Esophagus (tissue), 2 donors: ENCODE measurements at regions not wholly inside any gene's neighbourhood (a gene's known extent, or its start where the extent isn't known, plus 50 kb on each side); places are given as distances from the start of the nearest gene placed in this dataset.
"Not testable (repeated sequence)": the region's sequence is repeated elsewhere in the genome, so short reads cannot be mapped to it uniquely, and the experiment has no call there.

ENCODE experiments used
- H3K27ac ChIP-seq, 2 donors: one replicate each; pipeline ENCODE4 v1.5.1; 2013; ENCODE audit warnings: low read depth in 2 of 2, mild to moderate bottlenecking in 2 of 2, inconsistent platforms in 1 of 2, low read length in 1 of 2, moderate library complexity in 1 of 2
- H3K27me3 ChIP-seq, 2 donors: one replicate each; pipeline ENCODE4 v1.6.1; 2013; ENCODE audit warnings: low read length in 2 of 2, control low read depth in 1 of 2, mild to moderate bottlenecking in 1 of 2; ENCODE audit not compliant: insufficient read depth in 2 of 2, control insufficient read depth in 1 of 2
- H3K36me3 ChIP-seq, 2 donors: one replicate each; pipeline ENCODE4 v1.6.1; 2013; ENCODE audit warnings: low read length in 1 of 2; ENCODE audit not compliant: control insufficient read depth in 2 of 2, insufficient read depth in 2 of 2
- H3K4me1 ChIP-seq, 2 donors: one replicate each; pipeline ENCODE4 v1.6.1; 2013; ENCODE audit warnings: low read length in 1 of 2; ENCODE audit not compliant: control insufficient read depth in 2 of 2, insufficient read depth in 2 of 2
- H3K4me3 ChIP-seq, 2 donors: one replicate each; pipeline ENCODE4 v1.5.1; 2013; ENCODE audit warnings: low read length in 2 of 2, mild to moderate bottlenecking in 2 of 2, low read depth in 1 of 2, moderate library complexity in 1 of 2
- H3K9me3 ChIP-seq, 2 donors: one replicate each; pipeline ENCODE4 v1.6.1; 2013; ENCODE audit warnings: mild to moderate bottlenecking in 2 of 2, low read depth in 1 of 2, low read length in 1 of 2, moderate library complexity in 1 of 2; ENCODE audit not compliant: control insufficient read depth in 2 of 2, insufficient read depth in 1 of 2
- WGBS, 2 donors: extraction: QIAGEN DNeasy Blood & Tissue Kit; methylation state at CpG; one replicate each; pipeline ENCODE4 v1.1.7; 2013; 5-methylcytosine and 5-hydroxymethylcytosine counted together
- donor health status: healthy with polysubstance abuse.
- donor health status: Bipolar disorder and iron deficiency.

DNA sequence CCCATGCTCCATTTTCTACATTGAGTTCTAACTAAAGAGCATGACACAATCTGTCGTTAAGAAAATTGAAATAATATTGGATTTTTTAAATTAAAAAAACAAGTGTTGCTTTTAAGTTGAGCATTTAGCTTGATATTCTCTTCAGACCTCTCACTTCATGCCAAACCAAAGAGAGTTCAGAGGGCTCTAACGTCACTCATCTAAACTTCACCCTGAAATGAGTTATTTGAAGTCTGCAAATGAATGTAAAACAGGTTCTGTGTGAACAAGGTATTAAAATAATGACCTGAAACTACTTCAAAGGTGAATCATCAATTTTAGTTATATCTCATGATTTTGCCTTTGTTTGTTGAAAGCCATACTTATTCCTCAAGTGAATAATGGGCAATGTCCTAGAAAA is 61.8 kb downstream of the MRPL57 start:
- H3K9me3 ChIP-seq, result peaks cover 0 to 4% of the 10 kb centered on the region in 2 donors
- no peaks in the 10 kb centered on the region for H3K27me3 ChIP-seq
- 31 to 40% methylated on average over 2 of the region's 2 CpGs for WGBS, 2 donors
- H3K27ac ChIP-seq, result no peak overlapping the region
- no peaks in the 10 kb centered on the region for H3K4me1 ChIP-seq
- no peaks in the 10 kb centered on the region for H3K36me3 ChIP-seq
- H3K4me3 ChIP-seq, result no peak overlapping the region

DNA sequence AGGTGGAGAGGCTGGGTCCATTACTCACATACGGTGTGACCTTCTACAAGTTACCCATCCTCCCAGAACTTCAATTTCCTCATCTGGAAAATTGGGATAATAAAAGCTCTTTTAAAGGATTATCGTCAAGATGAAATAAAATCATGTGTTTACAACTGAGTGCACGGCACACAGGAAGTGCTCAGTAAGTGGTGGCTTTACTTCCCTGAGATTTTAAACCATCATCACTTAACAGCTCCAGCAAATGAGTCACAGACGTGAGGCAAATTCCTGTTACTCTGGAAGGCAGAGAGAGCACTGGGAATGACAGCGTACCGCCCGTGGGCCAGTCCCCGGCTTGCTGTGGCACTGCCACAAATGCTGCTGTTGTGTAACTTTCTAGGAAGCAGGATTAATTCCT is 64.1 kb downstream of the MRPL57 start:
- 49 to 50% methylated on average over 8 of the region's 8 CpGs for WGBS, 2 donors
- Histone ChIP-seq H3K4me1 (no peaks in the 10 kb centered on the region), H3K4me3 (no peak overlapping the region), H3K36me3 (no peaks in the 10 kb centered on the region), H3K27ac (no peak overlapping the region), H3K27me3 (no peaks in the 10 kb centered on the region), H3K9me3 (peaks cover 0 to 4% of the 10 kb centered on the region in 2 donors)

DNA sequence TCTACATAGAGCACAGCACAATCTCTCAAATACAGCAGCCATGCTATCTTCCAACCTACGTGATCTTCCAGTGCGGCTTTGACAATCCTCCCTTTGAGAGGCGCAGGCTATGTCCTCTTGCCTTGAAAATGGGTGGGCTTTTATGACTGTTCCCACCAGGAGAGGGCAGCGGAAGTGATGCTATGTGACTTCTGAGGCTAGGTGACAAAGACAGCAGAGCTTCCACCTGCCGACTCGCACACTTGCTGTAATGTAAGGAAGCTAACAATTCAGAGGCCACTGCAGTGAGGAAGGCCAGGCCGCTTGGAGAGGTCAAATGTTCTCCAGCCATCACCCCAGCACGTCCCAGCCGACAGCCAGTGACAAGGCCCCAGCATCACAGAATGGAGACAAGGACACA is 65.8 kb downstream of the MRPL57 start:
- no peaks in the 10 kb centered on the region for H3K36me3 ChIP-seq
- WGBS, 2 donors, result 81 to 88% methylated on average over 9 of the region's 9 CpGs

DNA sequence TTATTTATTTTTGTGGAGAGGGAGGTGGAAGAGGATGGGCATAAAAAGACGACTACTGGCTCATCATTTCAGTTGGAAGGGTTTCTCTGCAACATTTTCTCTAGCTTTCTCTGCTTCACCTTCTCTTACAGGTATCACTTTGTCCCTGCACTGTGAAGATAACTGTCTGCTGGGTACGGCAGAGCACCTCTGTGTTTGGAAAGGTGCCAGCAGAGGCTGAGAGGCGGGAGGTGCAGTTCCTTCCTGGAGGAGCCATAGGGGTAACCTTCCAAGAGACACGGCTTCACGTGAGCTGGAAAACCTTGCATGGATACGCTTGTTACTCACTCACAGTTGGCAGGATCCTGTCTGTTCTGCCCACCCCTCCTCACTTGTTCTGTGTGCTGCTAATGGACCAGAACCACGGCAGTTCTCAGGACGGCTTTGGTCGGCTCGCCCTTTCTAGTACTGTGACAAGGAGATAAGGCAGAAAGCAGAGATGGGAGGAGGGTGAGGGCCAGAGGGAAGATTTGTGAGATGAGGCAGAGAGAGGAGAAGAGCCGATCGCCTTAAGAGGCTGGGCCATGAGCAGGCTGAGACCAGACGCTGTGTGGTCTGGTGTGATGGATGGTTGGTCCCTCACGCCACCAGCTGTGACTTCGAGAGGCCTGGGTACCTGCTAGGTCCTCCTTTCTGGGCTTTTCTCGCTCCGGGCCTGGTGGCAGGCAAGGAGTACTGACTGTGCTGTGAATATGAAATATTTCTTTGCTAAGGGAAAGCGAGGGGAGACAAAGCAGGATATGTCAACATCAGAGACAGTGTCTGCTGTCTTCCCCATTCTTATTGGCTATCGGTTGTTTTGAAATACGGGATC is 66.8 kb downstream of the MRPL57 start:
- Histone ChIP-seq H3K27me3 (no peaks in the 10 kb centered on the region), H3K9me3 (no peaks in the 10 kb centered on the region), H3K4me1 (no peaks in the 10 kb centered on the region), H3K27ac (no peak overlapping the region), H3K36me3 (no peaks in the 10 kb centered on the region), H3K4me3 (no peak overlapping the region)
- WGBS, 2 donors, result 34 to 44% methylated on average over 20 of the region's 20 CpGs

More for the DNA sequence above, 65.8 kb downstream of the MRPL57 start:
- Histone ChIP-seq H3K9me3 (peaks cover 0 to 4% of the 10 kb centered on the region in 2 donors), H3K4me3 (no peak overlapping the region), H3K27ac (no peak overlapping the region), H3K4me1 (no peaks in the 10 kb centered on the region), H3K27me3 (no peaks in the 10 kb centered on the region)

DNA sequence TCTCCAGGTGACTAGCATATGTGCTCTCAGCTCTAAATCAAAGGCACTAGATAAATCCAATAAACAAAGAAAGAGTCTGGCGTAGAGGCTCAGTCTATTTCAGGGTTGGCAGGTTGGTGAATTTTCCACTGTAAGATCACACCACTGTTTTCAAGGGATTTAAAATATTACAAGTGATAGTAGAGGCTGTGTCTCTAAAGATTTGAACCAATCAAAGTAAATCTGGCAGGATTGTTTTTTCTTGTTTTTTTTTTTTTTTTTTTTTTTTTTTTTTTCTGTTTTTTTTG is 67.4 kb downstream of the MRPL57 start:
- H3K36me3 ChIP-seq, H3K4me3 ChIP-seq, H3K27ac ChIP-seq, H3K9me3 ChIP-seq, H3K27me3 ChIP-seq, H3K4me1 ChIP-seq: not testable (repeated sequence)
- WGBS, 2 donors, result 61 to 73% methylated on average over 1 of the region's 1 CpG

DNA sequence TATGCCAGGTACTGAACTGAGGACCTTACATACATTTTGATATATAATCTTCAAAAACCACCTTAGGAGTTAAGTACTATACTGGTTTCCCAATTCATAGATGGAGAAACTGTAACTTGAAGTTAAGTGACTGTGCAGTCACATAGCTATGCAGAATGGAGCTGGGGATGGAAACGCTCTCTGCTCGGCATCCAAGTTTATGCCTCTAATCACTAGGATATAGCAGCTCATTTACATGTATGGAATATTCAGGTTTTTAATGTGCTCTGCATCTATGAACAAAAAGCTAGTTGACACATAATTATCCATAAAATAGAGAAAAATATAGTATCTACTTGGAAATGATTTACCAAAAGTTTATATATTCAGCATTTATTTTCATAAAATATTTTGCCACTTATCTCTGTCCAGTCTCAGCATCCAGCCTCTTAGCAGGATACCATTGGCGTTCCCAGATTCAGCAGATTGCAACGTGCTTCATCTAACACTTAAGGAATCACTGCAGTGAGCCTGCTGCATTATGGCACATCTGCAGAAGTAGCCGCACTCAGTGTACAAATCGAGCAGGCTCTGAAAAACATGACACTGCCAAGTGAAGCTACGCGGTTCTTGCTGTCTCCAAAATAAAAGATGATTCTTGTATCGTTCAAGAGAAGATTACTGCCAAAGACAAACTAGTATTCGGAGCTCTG is 70.4 kb downstream of the MRPL57 start:
- Histone ChIP-seq H3K27ac (no peak overlapping the region), H3K4me1 (no peaks in the 10 kb centered on the region), H3K36me3 (no peaks in the 10 kb centered on the region), H3K9me3 (no peaks in the 10 kb centered on the region), H3K4me3 (no peak overlapping the region), H3K27me3 (no peaks in the 10 kb centered on the region)
- 82 to 85% methylated on average over 10 of the region's 10 CpGs for WGBS, 2 donors

DNA sequence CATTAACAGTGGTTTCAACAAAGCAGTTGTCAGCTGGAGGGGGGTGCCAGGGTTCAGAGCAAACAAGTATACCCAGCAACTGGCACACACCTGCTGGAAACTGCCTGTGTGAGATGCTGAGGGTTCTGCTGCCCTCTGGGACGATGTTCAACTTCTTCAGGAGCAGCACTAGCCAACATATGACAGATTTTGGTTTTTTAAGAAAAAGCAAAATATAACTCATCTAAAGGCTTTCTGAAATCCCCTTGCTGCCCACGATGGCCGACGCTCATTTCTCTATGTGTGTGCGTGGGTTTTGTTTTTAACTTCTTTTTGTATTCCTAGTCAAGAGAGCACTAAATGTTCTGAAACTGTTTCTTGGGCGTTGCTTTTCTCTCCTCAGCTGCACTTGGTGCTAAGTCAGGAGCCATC is 79.9 kb downstream of the MRPL57 start:
- Histone ChIP-seq H3K27me3 (no peaks in the 10 kb centered on the region), H3K27ac (no peak overlapping the region)
- 52 to 58% methylated on average over 6 of the region's 6 CpGs for WGBS, 2 donors

DNA sequence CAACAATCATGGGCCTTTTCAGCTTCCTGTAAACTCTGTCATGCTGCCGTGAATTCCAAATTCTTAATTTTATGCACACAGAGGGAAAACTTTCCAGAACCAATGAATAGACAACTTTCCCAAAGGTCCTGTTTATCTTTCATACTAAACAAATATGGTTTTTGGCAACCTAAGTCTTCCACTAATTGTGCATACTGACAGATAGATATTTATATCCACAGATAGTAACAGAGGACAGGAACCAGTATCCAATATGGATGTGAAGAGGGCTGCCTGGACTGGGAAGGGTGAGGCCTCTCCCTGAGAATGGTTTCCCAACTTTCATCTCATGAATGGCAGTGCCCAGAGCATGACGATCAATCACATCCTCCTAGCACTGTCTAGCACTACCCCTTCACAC is 80.4 kb downstream of the MRPL57 start:
- H3K4me1 ChIP-seq, result peaks cover 0 to 2% of the 10 kb centered on the region in 2 donors
- H3K9me3 ChIP-seq, result no peaks in the 10 kb centered on the region
- H3K27me3 ChIP-seq, result no peaks in the 10 kb centered on the region
- H3K27ac ChIP-seq, result no peak overlapping the region
- no peaks in the 10 kb centered on the region for H3K36me3 ChIP-seq
- no peak overlapping the region for H3K4me3 ChIP-seq
- WGBS, 2 donors, result 70 to 73% methylated on average over 2 of the region's 2 CpGs

More for the DNA sequence above, 79.9 kb downstream of the MRPL57 start:
- no peak overlapping the region for H3K4me3 ChIP-seq
- H3K9me3 ChIP-seq, result no peaks in the 10 kb centered on the region
- peaks cover 0 to 2% of the 10 kb centered on the region in 2 donors for H3K4me1 ChIP-seq
- H3K36me3 ChIP-seq, result no peaks in the 10 kb centered on the region

DNA sequence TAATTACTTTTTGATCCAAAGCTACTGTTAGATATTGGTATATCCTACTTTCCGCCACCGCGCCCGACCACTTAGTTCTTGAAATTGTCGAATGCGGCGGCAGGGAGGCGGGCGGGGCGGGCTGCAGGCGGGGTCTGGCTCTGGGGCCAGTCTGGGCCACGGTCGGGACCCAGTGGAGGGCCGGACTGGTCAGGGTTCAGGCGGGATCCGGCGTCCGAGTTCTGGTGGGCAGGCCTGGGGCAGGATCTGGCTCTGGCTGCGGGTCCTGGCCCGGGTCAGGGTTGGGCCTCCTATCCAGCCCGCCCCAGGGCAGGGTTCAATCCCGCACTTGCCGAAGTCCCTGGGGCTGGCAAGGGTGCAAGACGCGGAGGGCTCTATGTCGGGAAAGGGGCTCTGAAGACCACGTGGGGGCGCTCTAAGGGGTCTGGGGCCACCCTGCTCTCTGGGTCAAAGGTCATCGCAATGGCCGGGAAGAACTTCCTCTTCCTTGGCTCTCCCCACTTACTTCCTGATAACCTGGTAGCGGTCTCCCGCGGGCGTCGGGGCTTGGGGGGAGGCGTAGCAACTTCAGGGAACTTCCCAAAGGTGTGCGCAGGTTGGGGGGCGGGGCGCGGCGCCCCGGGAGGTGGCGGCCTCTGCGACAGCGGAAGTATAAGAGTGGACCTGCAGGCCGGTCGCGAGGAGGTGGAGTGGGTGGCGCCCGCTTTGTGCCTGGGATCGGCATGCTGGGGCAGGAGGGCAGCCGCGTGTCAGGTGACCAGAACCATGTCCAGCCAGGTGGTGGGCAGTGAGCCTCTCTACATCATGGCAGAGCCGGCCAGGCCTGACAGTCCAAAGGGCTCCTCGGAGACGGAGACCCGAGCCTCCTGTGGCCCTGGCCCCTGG is 83.4 kb downstream of the MRPL57 start:
- WGBS, 2 donors, result 96% methylated on average over 57 of the region's 57 CpGs
- Histone ChIP-seq H3K27me3 (no peaks in the 10 kb centered on the region), H3K9me3 (no peaks in the 10 kb centered on the region), H3K4me3 (no peak overlapping the region), H3K27ac (no peak overlapping the region), H3K4me1 (peaks cover 0 to 2% of the 10 kb centered on the region in 2 donors), H3K36me3 (no peaks in the 10 kb centered on the region)
